ENCODE measurements at regions not wholly inside any gene's neighbourhood (a gene's known extent, or its start where the extent isn't known, plus 50 kb on each side); places are given as distances from the start of the nearest gene placed in this dataset.

GRCh38 chr16:87246269-87247065 lies 70.7 kb downstream of the C16orf95 start:
- DNase-seq = no peak

GRCh38 chr16:87248714-87249113 lies 68.5 kb downstream of the C16orf95 start:
- no peak for DNase-seq

GRCh38 chr16:87249425-87249824 lies 67.8 kb downstream of the C16orf95 start:
- no peak for DNase-seq

GRCh38 chr16:87250431-87250960 lies 66.7 kb downstream of the C16orf95 start:
- no peak for DNase-seq

GRCh38 chr16:87252269-87252970 lies 64.8 kb downstream of the C16orf95 start:
- no peak for DNase-seq

All from stimulated activated naive CD4-positive, alpha-beta T cell treated with Interleukin-2 at 50 U/mL for 16 hours (primary cell).